ENCODE measurements at regions not wholly inside any gene's neighbourhood (a gene's known extent, or its start where the extent isn't known, plus 50 kb on each side); places are given as distances from the start of the nearest gene placed in this dataset.

DNA sequence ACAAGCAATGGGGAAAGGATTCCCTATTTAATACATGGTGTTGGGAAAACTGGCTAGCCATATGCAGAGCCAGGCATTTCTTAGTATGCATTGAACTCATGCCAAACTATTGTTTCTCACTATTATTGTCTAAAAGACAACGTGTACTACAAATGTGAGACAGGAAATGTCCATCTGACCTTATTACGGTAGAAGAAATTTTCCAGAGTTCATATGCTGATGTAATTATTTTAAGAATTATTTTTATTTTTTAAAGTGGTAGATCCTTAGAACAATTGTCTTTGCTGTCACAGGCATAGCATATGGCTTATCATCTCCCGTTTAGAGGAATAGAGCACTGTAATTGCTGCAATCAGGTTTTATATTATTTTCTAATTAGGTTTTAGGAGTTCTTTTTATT, 75.2 kb upstream of the S1PR1 start:
- Histone ChIP-seq H4K20me1 (replicated peaks; ENCODE audit: insufficient read depth) (no peaks in the 10 kb centered on the region), H3K27me3 (ENCODE audit: insufficient read depth) (no peaks in the 10 kb centered on the region), H3K4me2 (no peak overlapping the region), H3K4me1 (ENCODE audit: insufficient read depth) (no peaks in the 10 kb centered on the region), H3K79me2 (replicated peaks; ENCODE audit: insufficient read depth) (no peaks in the 10 kb centered on the region), H3F3A (replicated peaks; ENCODE audit: low read depth) (no peaks in the 10 kb centered on the region), H3K9me2 (ENCODE audit: insufficient read depth) (no peaks in the 10 kb centered on the region), H2AFZ (no peak overlapping the region), H3K4me3 (no peak overlapping the region), H3K27ac (ENCODE audit: low read depth) (no peak overlapping the region), H3K36me3 (ENCODE audit: insufficient read depth) (no peaks in the 10 kb centered on the region)
- Mint-ChIP-seq H3K4me3 (no peak overlapping the region), H3K4me1 (peaks cover 9% of the 10 kb centered on the region), H3K27me3 (ENCODE audit: insufficient read depth, low read depth, poor library complexity) (no peaks in the 10 kb centered on the region), H3K36me3 (ENCODE audit: low read depth) (no peaks in the 10 kb centered on the region), H3K27ac (no peak overlapping the region), H3K9me3 (no peaks in the 10 kb centered on the region)
- DNase-seq (ENCODE audit: low spot score) (no peak), ATAC-seq (no peak)
- TF ChIP-seq, protein P1, sequence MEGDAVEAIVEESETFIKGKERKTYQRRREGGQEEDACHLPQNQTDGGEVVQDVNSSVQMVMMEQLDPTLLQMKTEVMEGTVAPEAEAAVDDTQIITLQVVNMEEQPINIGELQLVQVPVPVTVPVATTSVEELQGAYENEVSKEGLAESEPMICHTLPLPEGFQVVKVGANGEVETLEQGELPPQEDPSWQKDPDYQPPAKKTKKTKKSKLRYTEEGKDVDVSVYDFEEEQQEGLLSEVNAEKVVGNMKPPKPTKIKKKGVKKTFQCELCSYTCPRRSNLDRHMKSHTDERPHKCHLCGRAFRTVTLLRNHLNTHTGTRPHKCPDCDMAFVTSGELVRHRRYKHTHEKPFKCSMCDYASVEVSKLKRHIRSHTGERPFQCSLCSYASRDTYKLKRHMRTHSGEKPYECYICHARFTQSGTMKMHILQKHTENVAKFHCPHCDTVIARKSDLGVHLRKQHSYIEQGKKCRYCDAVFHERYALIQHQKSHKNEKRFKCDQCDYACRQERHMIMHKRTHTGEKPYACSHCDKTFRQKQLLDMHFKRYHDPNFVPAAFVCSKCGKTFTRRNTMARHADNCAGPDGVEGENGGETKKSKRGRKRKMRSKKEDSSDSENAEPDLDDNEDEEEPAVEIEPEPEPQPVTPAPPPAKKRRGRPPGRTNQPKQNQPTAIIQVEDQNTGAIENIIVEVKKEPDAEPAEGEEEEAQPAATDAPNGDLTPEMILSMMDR (conservative IDR thresholded peaks at IDR 0.05; ENCODE audit: low read depth in 2 of 2): no peak
- TF ChIP-seq, protein P2, sequence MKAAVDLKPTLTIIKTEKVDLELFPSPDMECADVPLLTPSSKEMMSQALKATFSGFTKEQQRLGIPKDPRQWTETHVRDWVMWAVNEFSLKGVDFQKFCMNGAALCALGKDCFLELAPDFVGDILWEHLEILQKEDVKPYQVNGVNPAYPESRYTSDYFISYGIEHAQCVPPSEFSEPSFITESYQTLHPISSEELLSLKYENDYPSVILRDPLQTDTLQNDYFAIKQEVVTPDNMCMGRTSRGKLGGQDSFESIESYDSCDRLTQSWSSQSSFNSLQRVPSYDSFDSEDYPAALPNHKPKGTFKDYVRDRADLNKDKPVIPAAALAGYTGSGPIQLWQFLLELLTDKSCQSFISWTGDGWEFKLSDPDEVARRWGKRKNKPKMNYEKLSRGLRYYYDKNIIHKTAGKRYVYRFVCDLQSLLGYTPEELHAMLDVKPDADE (IDR thresholded peaks at IDR 0.05): no peak
- TF ChIP-seq, protein P3, sequence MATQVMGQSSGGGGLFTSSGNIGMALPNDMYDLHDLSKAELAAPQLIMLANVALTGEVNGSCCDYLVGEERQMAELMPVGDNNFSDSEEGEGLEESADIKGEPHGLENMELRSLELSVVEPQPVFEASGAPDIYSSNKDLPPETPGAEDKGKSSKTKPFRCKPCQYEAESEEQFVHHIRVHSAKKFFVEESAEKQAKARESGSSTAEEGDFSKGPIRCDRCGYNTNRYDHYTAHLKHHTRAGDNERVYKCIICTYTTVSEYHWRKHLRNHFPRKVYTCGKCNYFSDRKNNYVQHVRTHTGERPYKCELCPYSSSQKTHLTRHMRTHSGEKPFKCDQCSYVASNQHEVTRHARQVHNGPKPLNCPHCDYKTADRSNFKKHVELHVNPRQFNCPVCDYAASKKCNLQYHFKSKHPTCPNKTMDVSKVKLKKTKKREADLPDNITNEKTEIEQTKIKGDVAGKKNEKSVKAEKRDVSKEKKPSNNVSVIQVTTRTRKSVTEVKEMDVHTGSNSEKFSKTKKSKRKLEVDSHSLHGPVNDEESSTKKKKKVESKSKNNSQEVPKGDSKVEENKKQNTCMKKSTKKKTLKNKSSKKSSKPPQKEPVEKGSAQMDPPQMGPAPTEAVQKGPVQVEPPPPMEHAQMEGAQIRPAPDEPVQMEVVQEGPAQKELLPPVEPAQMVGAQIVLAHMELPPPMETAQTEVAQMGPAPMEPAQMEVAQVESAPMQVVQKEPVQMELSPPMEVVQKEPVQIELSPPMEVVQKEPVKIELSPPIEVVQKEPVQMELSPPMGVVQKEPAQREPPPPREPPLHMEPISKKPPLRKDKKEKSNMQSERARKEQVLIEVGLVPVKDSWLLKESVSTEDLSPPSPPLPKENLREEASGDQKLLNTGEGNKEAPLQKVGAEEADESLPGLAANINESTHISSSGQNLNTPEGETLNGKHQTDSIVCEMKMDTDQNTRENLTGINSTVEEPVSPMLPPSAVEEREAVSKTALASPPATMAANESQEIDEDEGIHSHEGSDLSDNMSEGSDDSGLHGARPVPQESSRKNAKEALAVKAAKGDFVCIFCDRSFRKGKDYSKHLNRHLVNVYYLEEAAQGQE (IDR thresholded peaks at IDR 0.05; ENCODE audit: unreplicated experiment): no peak
- no peak for TF ChIP-seq CREB1 (CRISPR knock-in tag; IDR thresholded peaks at IDR 0.05; ENCODE audit: low read depth)
- no peak for TF ChIP-seq STAT1 (IDR thresholded peaks at IDR 0.05; ENCODE audit: unreplicated experiment)
- no peak for TF ChIP-seq NANOG (IDR thresholded peaks at IDR 0.05; ENCODE audit: borderline replicate concordance)
- no peak for TF ChIP-seq POLR2AphosphoS5 (IDR thresholded peaks at IDR 0.05; ENCODE audit: low read depth)
- TF ChIP-seq, protein P4, sequence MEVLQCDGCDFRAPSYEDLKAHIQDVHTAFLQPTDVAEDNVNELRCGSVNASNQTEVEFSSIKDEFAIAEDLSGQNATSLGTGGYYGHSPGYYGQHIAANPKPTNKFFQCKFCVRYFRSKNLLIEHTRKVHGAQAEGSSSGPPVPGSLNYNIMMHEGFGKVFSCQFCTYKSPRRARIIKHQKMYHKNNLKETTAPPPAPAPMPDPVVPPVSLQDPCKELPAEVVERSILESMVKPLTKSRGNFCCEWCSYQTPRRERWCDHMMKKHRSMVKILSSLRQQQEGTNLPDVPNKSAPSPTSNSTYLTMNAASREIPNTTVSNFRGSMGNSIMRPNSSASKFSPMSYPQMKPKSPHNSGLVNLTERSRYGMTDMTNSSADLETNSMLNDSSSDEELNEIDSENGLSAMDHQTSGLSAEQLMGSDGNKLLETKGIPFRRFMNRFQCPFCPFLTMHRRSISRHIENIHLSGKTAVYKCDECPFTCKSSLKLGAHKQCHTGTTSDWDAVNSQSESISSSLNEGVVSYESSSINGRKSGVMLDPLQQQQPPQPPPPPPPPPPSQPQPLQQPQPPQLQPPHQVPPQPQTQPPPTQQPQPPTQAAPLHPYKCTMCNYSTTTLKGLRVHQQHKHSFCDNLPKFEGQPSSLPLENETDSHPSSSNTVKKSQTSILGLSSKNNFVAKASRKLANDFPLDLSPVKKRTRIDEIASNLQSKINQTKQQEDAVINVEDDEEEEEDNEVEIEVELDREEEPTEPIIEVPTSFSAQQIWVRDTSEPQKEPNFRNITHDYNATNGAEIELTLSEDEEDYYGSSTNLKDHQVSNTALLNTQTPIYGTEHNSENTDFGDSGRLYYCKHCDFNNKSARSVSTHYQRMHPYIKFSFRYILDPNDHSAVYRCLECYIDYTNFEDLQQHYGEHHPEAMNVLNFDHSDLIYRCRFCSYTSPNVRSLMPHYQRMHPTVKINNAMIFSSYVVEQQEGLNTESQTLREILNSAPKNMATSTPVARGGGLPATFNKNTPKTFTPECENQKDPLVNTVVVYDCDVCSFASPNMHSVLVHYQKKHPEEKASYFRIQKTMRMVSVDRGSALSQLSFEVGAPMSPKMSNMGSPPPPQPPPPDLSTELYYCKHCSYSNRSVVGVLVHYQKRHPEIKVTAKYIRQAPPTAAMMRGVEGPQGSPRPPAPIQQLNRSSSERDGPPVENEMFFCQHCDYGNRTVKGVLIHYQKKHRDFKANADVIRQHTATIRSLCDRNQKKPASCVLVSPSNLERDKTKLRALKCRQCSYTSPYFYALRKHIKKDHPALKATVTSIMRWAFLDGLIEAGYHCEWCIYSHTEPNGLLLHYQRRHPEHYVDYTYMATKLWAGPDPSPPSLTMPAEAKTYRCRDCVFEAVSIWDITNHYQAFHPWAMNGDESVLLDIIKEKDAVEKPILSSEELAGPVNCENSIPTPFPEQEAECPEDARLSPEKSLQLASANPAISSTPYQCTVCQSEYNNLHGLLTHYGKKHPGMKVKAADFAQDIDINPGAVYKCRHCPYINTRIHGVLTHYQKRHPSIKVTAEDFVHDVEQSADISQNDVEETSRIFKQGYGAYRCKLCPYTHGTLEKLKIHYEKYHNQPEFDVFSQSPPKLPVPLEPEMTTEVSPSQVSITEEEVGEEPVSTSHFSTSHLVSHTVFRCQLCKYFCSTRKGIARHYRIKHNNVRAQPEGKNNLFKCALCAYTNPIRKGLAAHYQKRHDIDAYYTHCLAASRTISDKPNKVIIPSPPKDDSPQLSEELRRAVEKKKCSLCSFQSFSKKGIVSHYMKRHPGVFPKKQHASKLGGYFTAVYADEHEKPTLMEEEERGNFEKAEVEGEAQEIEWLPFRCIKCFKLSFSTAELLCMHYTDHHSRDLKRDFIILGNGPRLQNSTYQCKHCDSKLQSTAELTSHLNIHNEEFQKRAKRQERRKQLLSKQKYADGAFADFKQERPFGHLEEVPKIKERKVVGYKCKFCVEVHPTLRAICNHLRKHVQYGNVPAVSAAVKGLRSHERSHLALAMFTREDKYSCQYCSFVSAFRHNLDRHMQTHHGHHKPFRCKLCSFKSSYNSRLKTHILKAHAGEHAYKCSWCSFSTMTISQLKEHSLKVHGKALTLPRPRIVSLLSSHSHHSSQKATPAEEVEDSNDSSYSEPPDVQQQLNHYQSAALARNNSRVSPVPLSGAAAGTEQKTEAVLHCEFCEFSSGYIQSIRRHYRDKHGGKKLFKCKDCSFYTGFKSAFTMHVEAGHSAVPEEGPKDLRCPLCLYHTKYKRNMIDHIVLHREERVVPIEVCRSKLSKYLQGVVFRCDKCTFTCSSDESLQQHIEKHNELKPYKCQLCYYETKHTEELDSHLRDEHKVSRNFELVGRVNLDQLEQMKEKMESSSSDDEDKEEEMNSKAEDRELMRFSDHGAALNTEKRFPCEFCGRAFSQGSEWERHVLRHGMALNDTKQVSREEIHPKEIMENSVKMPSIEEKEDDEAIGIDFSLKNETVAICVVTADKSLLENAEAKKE (CRISPR knock-in tag; IDR thresholded peaks at IDR 0.05): no peak
- no peak for TF ChIP-seq EZH2 (IDR thresholded peaks at IDR 0.05; ENCODE audit: low read depth, unreplicated experiment)
- TF ChIP-seq JUNB (IDR thresholded peaks at IDR 0.05; ENCODE audit: unreplicated experiment): no peak

Measured in GM23338 (cell line).